HG03521 (cell line): ENCODE measurements at regions not wholly inside any gene's neighbourhood (a gene's known extent, or its start where the extent isn't known, plus 50 kb on each side); places are given as distances from the start of the nearest gene placed in this dataset.

Source experiments
- ATAC-seq: cut with Tn5 transposase; IDR thresholded peaks from one replicate; pipeline ENCODE4 v1.9.1; 2021; ENCODE audit warnings: mild to moderate bottlenecking, moderate library complexity; ENCODE audit not compliant: unreplicated experiment

- ATAC-seq = no peak
Observed at GRCh38 chr4:66095065-66095464, 424.8 kb upstream of the EPHA5 start.

- no peak for ATAC-seq
Observed at GRCh38 chr4:66094070-66094469, 423.8 kb upstream of the EPHA5 start.

GRCh38 chr4:66091786-66092185 is 421.5 kb upstream of the EPHA5 start:
- ATAC-seq = no peak

GRCh38 chr4:66073961-66074360 is 403.7 kb upstream of the EPHA5 start:
- no peak for ATAC-seq

- no peak for ATAC-seq
Observed at GRCh38 chr4:66071911-66072310, 401.6 kb upstream of the EPHA5 start.

- ATAC-seq = no peak
Observed at GRCh38 chr4:66062921-66063320, 392.6 kb upstream of the EPHA5 start.

GRCh38 chr4:66062044-66062443 is 391.8 kb upstream of the EPHA5 start:
- ATAC-seq = no peak

GRCh38 chr4:66059556-66059955 is 389.3 kb upstream of the EPHA5 start:
- ATAC-seq = no peak

GRCh38 chr4:66059136-66059535 is 388.8 kb upstream of the EPHA5 start:
- no peak for ATAC-seq

- no peak for ATAC-seq
Observed at GRCh38 chr4:66055999-66056398, 385.7 kb upstream of the EPHA5 start.

GRCh38 chr4:66052426-66052825 is 382.1 kb upstream of the EPHA5 start:
- ATAC-seq = no peak

GRCh38 chr4:66048861-66049260 is 378.6 kb upstream of the EPHA5 start:
- no peak for ATAC-seq

- no peak for ATAC-seq
Observed at GRCh38 chr4:66045913-66046312, 375.6 kb upstream of the EPHA5 start.

GRCh38 chr4:66035701-66036100 is 365.4 kb upstream of the EPHA5 start:
- no peak for ATAC-seq

- ATAC-seq = no peak
Observed at GRCh38 chr4:66034671-66035070, 364.4 kb upstream of the EPHA5 start.

GRCh38 chr4:66034262-66034661 is 364.0 kb upstream of the EPHA5 start:
- ATAC-seq = no peak

- ATAC-seq = no peak
Observed at GRCh38 chr4:66032571-66032970, 362.3 kb upstream of the EPHA5 start.

GRCh38 chr4:66028668-66029067 is 358.4 kb upstream of the EPHA5 start:
- no peak for ATAC-seq

GRCh38 chr4:66023061-66023460 is 352.8 kb upstream of the EPHA5 start:
- ATAC-seq = no peak

- ATAC-seq = no peak
Observed at GRCh38 chr4:66017671-66018070, 347.4 kb upstream of the EPHA5 start.

- ATAC-seq = no peak
Observed at GRCh38 chr4:66016240-66016639, 346.0 kb upstream of the EPHA5 start.

- no peak for ATAC-seq
Observed at GRCh38 chr4:66014146-66014765, 344.0 kb upstream of the EPHA5 start.

GRCh38 chr4:66000510-66001117 is 330.3 kb upstream of the EPHA5 start:
- ATAC-seq = no peak
